ENCODE measurements at regions not wholly inside any gene's neighbourhood (a gene's known extent, or its start where the extent isn't known, plus 50 kb on each side); places are given as distances from the start of the nearest gene placed in this dataset.
"Not testable (repeated sequence)": the region's sequence is repeated elsewhere in the genome, so short reads cannot be mapped to it uniquely, and the experiment has no call there.

DNA sequence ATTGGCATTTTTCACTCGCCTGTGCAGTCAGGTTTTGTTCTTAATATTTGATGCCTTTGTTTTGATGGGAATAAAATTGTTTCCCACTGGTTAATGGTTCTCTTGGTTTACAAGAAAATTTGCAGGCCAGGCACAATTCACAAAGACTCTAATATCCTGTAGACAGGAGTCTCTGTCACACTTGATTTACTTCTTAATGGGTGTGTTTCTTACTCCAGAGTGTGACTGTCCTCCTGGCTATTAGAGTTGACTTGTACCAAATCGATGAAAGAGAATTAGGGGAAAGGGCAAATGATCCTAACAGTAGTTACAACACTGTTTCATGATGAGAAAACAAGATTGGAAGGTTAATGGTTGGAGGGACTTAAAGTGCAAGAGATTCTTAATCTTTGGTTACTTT, 142.8 kb upstream of the SV2C start:
- DNase-seq, result no peak

DNA sequence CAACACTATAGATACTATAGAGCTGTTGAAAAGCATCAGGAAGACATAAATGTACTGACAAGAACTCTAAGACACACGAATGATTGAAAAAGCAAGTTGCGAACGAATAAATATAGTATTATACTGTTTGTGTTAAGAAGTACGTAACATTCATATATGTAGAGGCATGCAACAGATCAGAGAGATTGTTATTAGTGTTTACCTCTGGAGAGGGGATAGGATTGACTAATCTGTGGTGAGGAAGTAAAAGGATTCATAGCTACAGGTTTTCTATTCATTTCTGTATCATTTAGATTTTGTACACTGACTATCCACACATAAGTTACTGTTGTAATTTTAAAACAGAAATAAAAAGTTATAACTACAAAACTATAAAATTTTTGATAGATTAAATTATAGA, 147.6 kb upstream of the SV2C start:
- DNase-seq, result no peak

DNA sequence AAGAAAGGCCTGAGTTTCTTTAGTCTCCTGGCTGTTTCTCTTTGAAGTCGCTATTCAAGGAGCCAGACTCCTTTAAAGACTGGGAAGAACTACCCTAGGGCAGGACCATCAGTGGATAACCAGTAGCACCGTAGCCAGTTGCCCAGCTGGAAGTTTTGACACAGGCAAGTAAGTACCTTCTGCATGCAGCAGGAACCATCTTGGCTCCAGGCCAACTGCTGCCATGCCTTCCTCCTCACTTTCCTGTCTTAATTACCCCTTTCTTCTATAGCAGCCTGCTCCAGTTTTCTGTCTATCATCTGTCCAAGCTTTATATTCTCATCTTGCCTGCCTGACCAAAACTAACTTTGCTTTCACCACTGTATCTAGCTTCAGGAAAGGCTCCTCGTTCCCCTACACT, 149.7 kb upstream of the SV2C start:
- DNase-seq, result no peak

- no peak for DNase-seq
Measured at GRCh38 chr5:75931175-75931574, 152.0 kb upstream of the SV2C start.

DNA sequence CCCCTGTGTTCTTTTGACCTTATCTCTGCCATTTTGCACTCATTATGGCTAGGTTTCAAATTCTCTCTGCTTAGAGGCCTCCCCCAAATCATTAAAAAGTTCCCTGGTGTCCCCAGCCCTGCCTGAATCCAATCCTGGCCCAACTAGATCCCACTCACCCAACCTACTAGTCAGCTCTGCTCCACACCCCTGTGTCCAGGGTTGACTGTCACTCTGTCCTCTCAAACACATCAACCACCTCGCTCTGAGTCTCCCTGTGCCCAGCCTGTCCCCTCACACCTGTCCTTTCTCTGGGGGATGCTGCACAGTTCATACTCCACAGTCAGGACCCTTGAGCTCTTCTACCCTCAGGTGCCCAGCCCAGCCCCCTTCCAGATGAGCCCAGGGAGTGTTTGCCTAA, 154.2 kb upstream of the SV2C start:
- no peak for DNase-seq

GRCh38 chr5:75922480-75922879, 160.7 kb upstream of the SV2C start:
- no peak for DNase-seq

- no peak for DNase-seq
Measured at GRCh38 chr5:75921011-75921410, 162.2 kb upstream of the SV2C start.

DNA sequence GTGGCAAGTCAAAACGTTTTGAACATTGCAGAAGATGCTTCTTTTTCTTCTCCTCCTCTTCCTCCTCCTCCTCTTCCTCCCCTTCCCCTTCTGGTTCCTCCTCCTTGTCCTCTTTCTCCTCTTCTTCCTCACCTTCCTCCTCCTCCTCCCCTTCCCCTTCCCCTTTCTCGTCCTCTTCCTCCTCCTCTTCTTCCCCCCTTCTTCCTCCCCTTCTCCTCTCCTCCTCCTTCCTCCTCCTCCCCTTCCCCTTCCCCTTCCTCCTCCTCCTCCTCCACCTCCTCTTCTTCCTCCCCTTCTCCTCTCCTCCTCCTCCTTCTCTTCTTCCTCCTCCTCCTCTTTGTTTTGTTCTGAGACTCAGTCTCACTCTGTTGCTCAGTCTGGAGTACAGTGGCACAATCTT, 167.0 kb upstream of the SV2C start:
- DNase-seq, result no peak

- DNase-seq, result no peak
Measured at GRCh38 chr5:75909223-75909622, 174.0 kb upstream of the SV2C start.

- DNase-seq, result no peak
Measured at GRCh38 chr5:75907651-75908050, 175.5 kb upstream of the SV2C start.

- no peak for DNase-seq
Measured at GRCh38 chr5:75894482-75894881, 177.2 kb upstream of the POC5 start.

- no peak for DNase-seq
Measured at GRCh38 chr5:75891736-75892135, 174.5 kb upstream of the POC5 start.

- DNase-seq, result no peak
Measured at GRCh38 chr5:75891020-75891419, 173.8 kb upstream of the POC5 start.

- DNase-seq, result no peak
Measured at GRCh38 chr5:75890546-75890945, 173.3 kb upstream of the POC5 start.

GRCh38 chr5:75886706-75887105, 169.5 kb upstream of the POC5 start:
- no peak for DNase-seq

- DNase-seq, result peak; percentile 14
Measured at GRCh38 chr5:75885849-75886596, 168.8 kb upstream of the POC5 start.

DNA sequence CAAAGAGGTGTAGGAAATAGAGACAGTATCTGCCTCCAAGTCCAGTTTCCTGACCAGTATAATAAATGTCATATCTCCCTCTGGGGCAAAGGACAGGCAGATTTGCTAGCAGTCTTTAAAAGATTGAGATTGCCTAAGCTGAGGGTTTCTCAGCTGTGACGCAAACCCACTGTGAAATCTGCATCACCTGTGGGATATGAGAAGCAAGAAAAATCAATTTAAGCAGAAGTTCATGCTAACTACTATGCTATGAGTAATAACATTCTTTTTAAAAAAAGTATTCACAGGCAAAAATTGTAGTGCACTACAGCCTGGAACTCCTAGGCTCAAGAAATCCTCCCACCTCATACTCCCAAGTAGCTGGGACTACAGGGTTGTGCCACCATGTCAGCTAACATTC, 168.1 kb upstream of the POC5 start:
- DNase-seq, result peak; percentile 4

DNA sequence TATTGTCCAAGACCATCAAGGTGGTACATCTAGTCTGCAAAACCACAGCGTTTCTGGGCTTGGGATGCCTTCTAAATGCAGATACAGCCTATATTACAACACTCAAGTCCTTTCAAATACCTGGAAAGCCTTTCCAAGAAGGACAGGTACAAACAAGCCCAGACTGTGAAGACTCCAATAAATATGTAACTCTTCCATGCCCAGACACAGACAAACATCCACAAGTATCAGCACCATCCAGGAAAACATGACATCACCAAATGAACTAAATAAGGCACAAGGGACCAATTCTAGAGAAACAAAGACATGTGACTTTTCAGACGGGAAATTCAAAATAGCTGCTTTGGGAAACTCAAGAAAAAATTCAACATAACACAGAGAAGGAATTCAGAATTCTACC, 152.7 kb upstream of the POC5 start:
- DNase-seq, result no peak

GRCh38 chr5:75862872-75863271, 145.6 kb upstream of the POC5 start:
- no peak for DNase-seq

GRCh38 chr5:75859621-75860020, 142.4 kb upstream of the POC5 start:
- DNase-seq, result not testable (repeated sequence)

DNA sequence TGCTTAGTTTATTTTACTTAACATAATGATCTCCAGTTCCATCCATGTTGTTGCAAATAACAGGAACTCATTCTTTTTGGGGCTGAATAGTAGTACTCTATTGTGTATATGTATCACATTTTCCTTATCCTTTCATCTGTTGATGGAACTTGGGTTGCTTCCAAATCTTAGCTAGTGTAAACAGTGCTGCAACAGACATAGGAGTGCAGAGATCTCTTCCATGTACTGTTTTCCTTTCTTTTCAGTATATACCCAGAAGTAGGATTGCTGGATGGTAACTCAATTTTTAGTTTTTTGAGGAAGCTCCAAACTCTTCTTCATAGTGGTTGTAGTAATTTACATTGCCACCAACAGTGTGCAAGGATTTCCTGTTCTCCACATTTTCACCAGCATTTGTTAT, 138.8 kb upstream of the POC5 start:
- DNase-seq, result no peak

DNA sequence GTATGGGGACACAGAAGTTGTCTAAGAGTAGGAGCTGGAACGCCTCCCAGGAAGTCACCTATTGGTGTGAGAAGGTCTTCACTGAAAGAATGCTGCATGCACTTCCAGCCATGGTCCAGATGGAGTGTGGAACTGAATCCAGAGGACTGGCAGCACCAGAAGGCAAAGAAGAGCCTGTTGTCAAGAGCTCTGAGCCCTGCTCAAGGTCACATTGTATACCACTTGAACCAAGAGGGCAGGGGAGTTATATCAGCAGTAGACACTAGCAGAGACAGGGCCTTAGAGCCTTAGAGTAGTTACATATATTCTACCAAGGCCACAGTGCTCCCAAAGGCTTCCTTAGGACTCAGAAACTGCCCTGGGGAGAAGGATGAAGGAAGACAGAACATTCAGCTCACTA, 130.8 kb upstream of the POC5 start:
- no peak for DNase-seq

- no peak for DNase-seq
Measured at GRCh38 chr5:75847561-75848021, 130.4 kb upstream of the POC5 start.

- no peak for DNase-seq
Measured at GRCh38 chr5:75844301-75844700, 127.1 kb upstream of the POC5 start.

GRCh38 chr5:75843319-75843718, 126.1 kb upstream of the POC5 start:
- no peak for DNase-seq

Data from NK-92 treated with Interleukin-12 subunit alpha and Interleukin-12 subunit beta, amount 100 ng/mL, for 24 hours (cell line).